GM21723 (cell line): ENCODE measurements at regions not wholly inside any gene's neighbourhood (a gene's known extent, or its start where the extent isn't known, plus 50 kb on each side); places are given as distances from the start of the nearest gene placed in this dataset.
A peak's percentile ranks its signal among the peaks of the same experiment; 100 is the strongest.

ENCODE experiments used
- ATAC-seq: cut with Tn5 transposase; IDR thresholded peaks from one replicate; pipeline ENCODE4 v1.9.1; 2021; ENCODE audit warnings: mild to moderate bottlenecking, moderate library complexity; ENCODE audit not compliant: unreplicated experiment

- no peak for ATAC-seq
Measured at GRCh38 chr18:73274812-73275621, 407.2 kb upstream of the NETO1 start.

- ATAC-seq, result no peak
Measured at GRCh38 chr18:73270920-73271634, 403.3 kb upstream of the NETO1 start.

- ATAC-seq, result no peak
Measured at GRCh38 chr18:73264562-73264921, 396.8 kb upstream of the NETO1 start.

- ATAC-seq, result no peak
Measured at GRCh38 chr18:73261923-73262322, 394.1 kb upstream of the NETO1 start.

- no peak for ATAC-seq
Measured at GRCh38 chr18:73261243-73261642, 393.5 kb upstream of the NETO1 start.

- no peak for ATAC-seq
Measured at GRCh38 chr18:73258375-73259087, 390.7 kb upstream of the NETO1 start.

GRCh38 chr18:73254564-73254963, 386.8 kb upstream of the NETO1 start:
- no peak for ATAC-seq

GRCh38 chr18:73249030-73249429, 381.2 kb upstream of the NETO1 start:
- ATAC-seq, result no peak

GRCh38 chr18:73246763-73247162, 379.0 kb upstream of the NETO1 start:
- ATAC-seq, result no peak

GRCh38 chr18:73245345-73245744, 377.6 kb upstream of the NETO1 start:
- no peak for ATAC-seq

- ATAC-seq, result no peak
Measured at GRCh38 chr18:73244401-73244800, 376.6 kb upstream of the NETO1 start.

- ATAC-seq, result no peak
Measured at GRCh38 chr18:73240899-73241298, 373.1 kb upstream of the NETO1 start.

GRCh38 chr18:73235921-73236320, 368.1 kb upstream of the NETO1 start:
- no peak for ATAC-seq

GRCh38 chr18:73235491-73235890, 367.7 kb upstream of the NETO1 start:
- peak; percentile 80 for ATAC-seq

- peak; percentile 76 for ATAC-seq
Measured at GRCh38 chr18:73232933-73233332, 365.1 kb upstream of the NETO1 start.

- no peak for ATAC-seq
Measured at GRCh38 chr18:73220663-73221062, 352.9 kb upstream of the NETO1 start.

- ATAC-seq, result no peak
Measured at GRCh38 chr18:73218293-73218692, 350.5 kb upstream of the NETO1 start.

GRCh38 chr18:73214970-73215369, 347.2 kb upstream of the NETO1 start:
- no peak for ATAC-seq

GRCh38 chr18:73212442-73212841, 344.7 kb upstream of the NETO1 start:
- ATAC-seq, result no peak

- no peak for ATAC-seq
Measured at GRCh38 chr18:73201940-73202339, 334.2 kb upstream of the NETO1 start.

- ATAC-seq, result no peak
Measured at GRCh38 chr18:73199151-73199550, 331.4 kb upstream of the NETO1 start.

GRCh38 chr18:73189718-73190117, 321.9 kb upstream of the NETO1 start:
- ATAC-seq, result no peak
